HFFc6 (cell line): ENCODE measurements at regions not wholly inside any gene's neighbourhood (a gene's known extent, or its start where the extent isn't known, plus 50 kb on each side); places are given as distances from the start of the nearest gene placed in this dataset.

ENCODE experiments used
- DNase-seq: peaks from one replicate; pipeline ENCODE4 v3.0.0-alpha.2; 2018
- H3K27ac Mint-ChIP-seq: 2 replicates; pipeline ENCODE4 v1.8.0; 2020; ENCODE audit warnings: mild to moderate bottlenecking, mixed read lengths
- H3K27me3 Mint-ChIP-seq: 2 replicates; pipeline ENCODE4 v1.8.0; 2021; ENCODE audit warnings: mild to moderate bottlenecking, moderate library complexity, mixed read lengths; ENCODE audit not compliant: insufficient read depth
- H3K36me3 Mint-ChIP-seq: 2 replicates; pipeline ENCODE4 v1.8.0; 2021; ENCODE audit warnings: low read depth, mixed read lengths
- H3K4me1 Mint-ChIP-seq: 2 replicates; pipeline ENCODE4 v1.8.0; 2020; ENCODE audit warnings: low read depth, mixed read lengths
- H3K4me3 Mint-ChIP-seq: 2 replicates; pipeline ENCODE4 v1.8.0; 2020; ENCODE audit warnings: mild to moderate bottlenecking, moderate library complexity, mixed read lengths
- H3K9me3 Mint-ChIP-seq: 2 replicates; pipeline ENCODE4 v1.8.0; 2020; ENCODE audit warnings: mild to moderate bottlenecking, mixed read lengths
- CTCF ChIP-seq: fragments of 200-600 bp; sonication (generic); IDR thresholded peaks from 2 replicates; pipeline ENCODE4 v1.5.0; 2021; ENCODE audit warnings: antibody characterized with exemption, mild to moderate bottlenecking

- DNase-seq, result no peak
- H3K27ac Mint-ChIP-seq, result no peak overlapping the region
- no peak for TF ChIP-seq CTCF
- no peaks in the 10 kb centered on the region for H3K4me1 Mint-ChIP-seq
- no peaks in the 10 kb centered on the region for H3K27me3 Mint-ChIP-seq
- H3K36me3 Mint-ChIP-seq, result no peaks in the 10 kb centered on the region; the same call in 1 of the 2 replicates
- peaks cover 26% of the 10 kb centered on the region for H3K9me3 Mint-ChIP-seq
- H3K4me3 Mint-ChIP-seq, result no peak overlapping the region
These were observed 1102.0 kb upstream of the SPRY2 start for GRCh38 chr13:81442904-81443303.

- no peaks in the 10 kb centered on the region for H3K27me3 Mint-ChIP-seq
- no peak for DNase-seq
- no peak for TF ChIP-seq CTCF
- H3K9me3 Mint-ChIP-seq, result peaks cover 37% of the 10 kb centered on the region
- no peaks in the 10 kb centered on the region for H3K36me3 Mint-ChIP-seq
- no peaks in the 10 kb centered on the region for H3K4me1 Mint-ChIP-seq
- H3K4me3 Mint-ChIP-seq, result no peak overlapping the region
- H3K27ac Mint-ChIP-seq, result no peak overlapping the region
These were observed 1084.4 kb upstream of the SPRY2 start for GRCh38 chr13:81425286-81425685.

GRCh38 chr13:81409284-81409683 lies 1068.4 kb upstream of the SPRY2 start:
- Mint-ChIP-seq H3K36me3 (no peaks in the 10 kb centered on the region), H3K4me3 (no peak overlapping the region), H3K9me3 (peaks cover 21% of the 10 kb centered on the region), H3K27me3 (no peaks in the 10 kb centered on the region), H3K4me1 (no peaks in the 10 kb centered on the region), H3K27ac (no peak overlapping the region)
- DNase-seq, result no peak
- no peak for TF ChIP-seq CTCF

GRCh38 chr13:81408647-81409046 lies 1067.7 kb upstream of the SPRY2 start:
- no peaks in the 10 kb centered on the region; the same call in 1 of the 2 replicates for H3K36me3 Mint-ChIP-seq
- DNase-seq, result no peak
- no peaks in the 10 kb centered on the region for H3K27me3 Mint-ChIP-seq
- no peaks in the 10 kb centered on the region for H3K4me1 Mint-ChIP-seq
- H3K27ac Mint-ChIP-seq, result no peak overlapping the region
- H3K4me3 Mint-ChIP-seq, result no peak overlapping the region
- peaks cover 17% of the 10 kb centered on the region for H3K9me3 Mint-ChIP-seq
- TF ChIP-seq CTCF, result no peak

GRCh38 chr13:81406639-81407292 lies 1065.8 kb upstream of the SPRY2 start:
- H3K9me3 Mint-ChIP-seq, result peaks cover 17% of the 10 kb centered on the region
- DNase-seq, result no peak
- TF ChIP-seq CTCF, result no peak

More at GRCh38 chr13:81406639-81407292, 1065.8 kb upstream of the SPRY2 start:
- Mint-ChIP-seq H3K4me1 (no peaks in the 10 kb centered on the region), H3K27ac (no peak overlapping the region), H3K4me3 (no peak overlapping the region), H3K36me3 (no peaks in the 10 kb centered on the region; the same call in 1 of the 2 replicates), H3K27me3 (no peaks in the 10 kb centered on the region)
